Vagina (tissue), 2 donors: ENCODE measurements at regions not wholly inside any gene's neighbourhood (a gene's known extent, or its start where the extent isn't known, plus 50 kb on each side); places are given as distances from the start of the nearest gene placed in this dataset.
A peak's percentile ranks its signal among the peaks of the same experiment; 100 is the strongest.

Source experiments
- DNase-seq, 2 donors: peaks; one replicate each; pipeline ENCODE4 v3.0.0-alpha.2; 2017; ENCODE audit errors: extremely low spot score in 2 of 2
- H3K27ac ChIP-seq: fragments of 200-600 bp; sonication (generic); one replicate; pipeline ENCODE4 v1.5.1; 2019
- H3K27me3 ChIP-seq: fragments of 200-600 bp; sonication (generic); one replicate; pipeline ENCODE4 v1.5.1; 2019
- H3K36me3 ChIP-seq, 2 donors: fragments of 200-600 bp; sonication (generic); one replicate each; pipeline ENCODE4 v1.5.1; 2017 to 2019
- H3K4me1 ChIP-seq: fragments of 200-600 bp; sonication (generic); one replicate; pipeline ENCODE4 v1.5.1; 2019
- H3K4me3 ChIP-seq, 2 donors: fragments of 200-600 bp; sonication (generic); 1 replicate in 1 of 2; 2 replicates in 1 of 2; pipeline ENCODE4 v1.5.1; 2016 to 2019
- H3K9me3 ChIP-seq: fragments of 200-600 bp; sonication (generic); one replicate; pipeline ENCODE4 v1.5.1; 2019
- CTCF ChIP-seq, 3 experiments: fragments of 450-650 bp in 2 of 3; fragments of 200-600 bp in 1 of 3; sonication (generic) in 1 of 3; IDR thresholded peaks; one replicate each; pipeline ENCODE4 v1.5.1; 2017 to 2019; ENCODE audit warnings: antibody characterized with exemption in 3 of 3, mild to moderate bottlenecking in 2 of 3, moderate library complexity in 2 of 3
- POLR2A ChIP-seq, 2 donors: fragments of 450-650 bp; IDR thresholded peaks; one replicate each; pipeline ENCODE4 v1.6.1; 2017; ENCODE audit warnings: antibody characterized with exemption in 2 of 2, mild to moderate bottlenecking in 2 of 2, moderate library complexity in 2 of 2
- POLR2AphosphoS5 ChIP-seq, 2 donors: sonication (generic); formaldehyde crosslinking; IDR thresholded peaks; one replicate each; pipeline ENCODE4 v1.9.0; 2017; ENCODE audit warnings: antibody characterized with exemption in 2 of 2, mild to moderate bottlenecking in 2 of 2, low read depth in 1 of 2; ENCODE audit not compliant: insufficient read depth in 1 of 2
- intact Hi-C: fragments of 100-400 bp; cut with DNase I; formaldehyde crosslinking; loops from one replicate; pipeline ENCODE4 v1.15.1; 2023

GRCh38 chr4:3347871-3348270, 55.0 kb downstream of the RGS12 start:
- no peak for DNase-seq

GRCh38 chr4:3348621-3349020, 55.8 kb downstream of the RGS12 start:
- no peaks in the 10 kb centered on the region for H3K9me3 ChIP-seq
- H3K36me3 ChIP-seq: no peaks in the 10 kb centered on the region
- H3K4me1 ChIP-seq: peaks cover 14% of the 10 kb centered on the region
- no peak overlapping the region for H3K4me3 ChIP-seq
- DNase-seq: peak in 1 of 2 donors; percentile 56
- H3K27ac ChIP-seq: no peak overlapping the region
- no peaks in the 10 kb centered on the region for H3K27me3 ChIP-seq
- intact Hi-C loops: loop anchor here (5.0 kb wide), 1 partner anchor 94 kb away; the partner anchor contains the start of gene HGFAC
- TF ChIP-seq CTCF (IDR thresholded peaks at IDR 0.05) (no peak), POLR2A (IDR thresholded peaks at IDR 0.05) (no peak), POLR2AphosphoS5 (IDR thresholded peaks at IDR 0.05; ENCODE audit: insufficient read depth in 1 of 2, low read depth in 1 of 2) (no peak)

More at GRCh38 chr4:3347871-3348270, 55.0 kb downstream of the RGS12 start:
- Histone ChIP-seq H3K9me3 (no peaks in the 10 kb centered on the region), H3K4me1 (peaks cover 14% of the 10 kb centered on the region), H3K36me3 (no peaks in the 10 kb centered on the region), H3K27me3 (no peaks in the 10 kb centered on the region), H3K27ac (no peak overlapping the region), H3K4me3 (no peak overlapping the region)
- TF ChIP-seq POLR2A (IDR thresholded peaks at IDR 0.05) (no peak), CTCF (IDR thresholded peaks at IDR 0.05) (no peak), POLR2AphosphoS5 (IDR thresholded peaks at IDR 0.05; ENCODE audit: insufficient read depth in 1 of 2, low read depth in 1 of 2) (no peak)
- intact Hi-C loops: loop anchor here (5.0 kb wide), 1 partner anchor 94 kb away; the partner anchor contains the start of gene HGFAC

GRCh38 chr4:3349116-3349515, 56.3 kb downstream of the RGS12 start:
- Histone ChIP-seq H3K9me3 (no peaks in the 10 kb centered on the region), H3K27me3 (no peaks in the 10 kb centered on the region), H3K4me3 (no peak overlapping the region), H3K4me1 (peaks cover 16% of the 10 kb centered on the region), H3K27ac (no peak overlapping the region), H3K36me3 (no peaks in the 10 kb centered on the region)
- intact Hi-C loops: loop anchor here (5.0 kb wide), 1 partner anchor 93 kb away; the partner anchor contains the start of gene HGFAC
- no peak for DNase-seq
- no peak for TF ChIP-seq POLR2AphosphoS5 (IDR thresholded peaks at IDR 0.05; ENCODE audit: insufficient read depth in 1 of 2, low read depth in 1 of 2)
- TF ChIP-seq CTCF (IDR thresholded peaks at IDR 0.05): no peak
- no peak for TF ChIP-seq POLR2A (IDR thresholded peaks at IDR 0.05)

- Histone ChIP-seq H3K27ac (no peak overlapping the region), H3K4me1 (peaks cover 7% of the 10 kb centered on the region), H3K9me3 (no peaks in the 10 kb centered on the region), H3K27me3 (no peaks in the 10 kb centered on the region), H3K36me3 (no peaks in the 10 kb centered on the region), H3K4me3 (no peak overlapping the region)
- intact Hi-C loops: no loop called here
- TF ChIP-seq POLR2AphosphoS5 (IDR thresholded peaks at IDR 0.05; ENCODE audit: insufficient read depth in 1 of 2, low read depth in 1 of 2) (no peak), CTCF (IDR thresholded peaks at IDR 0.05) (no peak), POLR2A (IDR thresholded peaks at IDR 0.05) (no peak)
- peak in 1 of 2 donors; percentile 8 for DNase-seq
Observed at GRCh38 chr4:3351997-3352396, 59.2 kb downstream of the RGS12 start.

GRCh38 chr4:3352505-3352904, 59.7 kb downstream of the RGS12 start:
- H3K27ac ChIP-seq: no peak overlapping the region
- H3K9me3 ChIP-seq: no peaks in the 10 kb centered on the region
- no peaks in the 10 kb centered on the region for H3K27me3 ChIP-seq
- H3K4me3 ChIP-seq: no peak overlapping the region
- no peaks in the 10 kb centered on the region for H3K36me3 ChIP-seq
- no peak for TF ChIP-seq CTCF (IDR thresholded peaks at IDR 0.05)
- TF ChIP-seq POLR2A (IDR thresholded peaks at IDR 0.05): no peak
- TF ChIP-seq POLR2AphosphoS5 (IDR thresholded peaks at IDR 0.05; ENCODE audit: insufficient read depth in 1 of 2, low read depth in 1 of 2): no peak
- intact Hi-C loops: no loop called here
- H3K4me1 ChIP-seq: peaks cover 7% of the 10 kb centered on the region
- DNase-seq: no peak
